BLaER1 (cell line): ENCODE measurements at regions not wholly inside any gene's neighbourhood (a gene's known extent, or its start where the extent isn't known, plus 50 kb on each side); places are given as distances from the start of the nearest gene placed in this dataset.

Source experiments
- H3K27ac ChIP-seq: shearing (Covaris generic); formaldehyde crosslinking; 2 replicates; pipeline ENCODE4 v1.8.1; 2022
- H3K27me3 ChIP-seq: shearing (Covaris generic); formaldehyde crosslinking; 2 replicates; pipeline ENCODE4 v1.8.1; 2022
- H3K36me3 ChIP-seq: shearing (Covaris generic); formaldehyde crosslinking; 2 replicates; pipeline ENCODE4 v1.8.1; 2022
- H3K4me1 ChIP-seq: shearing (Covaris generic); formaldehyde crosslinking; 2 replicates; pipeline ENCODE4 v1.8.1; 2022
- H3K4me2 ChIP-seq: shearing (Covaris generic); formaldehyde crosslinking; 2 replicates; pipeline ENCODE4 v1.8.1; 2022
- H3K4me3 ChIP-seq: shearing (Covaris generic); formaldehyde crosslinking; 2 replicates; pipeline ENCODE4 v1.8.1; 2022
- H3K9ac ChIP-seq: shearing (Covaris generic); formaldehyde crosslinking; 2 replicates; pipeline ENCODE4 v1.8.1; 2022
- H3K9me3 ChIP-seq: shearing (Covaris generic); formaldehyde crosslinking; 2 replicates; pipeline ENCODE4 v1.8.1; 2022
- H4K20me1 ChIP-seq: shearing (Covaris generic); formaldehyde crosslinking; 2 replicates; pipeline ENCODE4 v1.8.1; 2022
- Cebpa-rat ChIP-seq: shearing (Covaris generic); IDR thresholded peaks from 2 replicates; pipeline ENCODE4 v1.8.1; 2022

- no peak for TF ChIP-seq Cebpa-rat
Measured at GRCh38 chr10:28147706-28148105, 148.8 kb upstream of the ODAD2 start.

DNA sequence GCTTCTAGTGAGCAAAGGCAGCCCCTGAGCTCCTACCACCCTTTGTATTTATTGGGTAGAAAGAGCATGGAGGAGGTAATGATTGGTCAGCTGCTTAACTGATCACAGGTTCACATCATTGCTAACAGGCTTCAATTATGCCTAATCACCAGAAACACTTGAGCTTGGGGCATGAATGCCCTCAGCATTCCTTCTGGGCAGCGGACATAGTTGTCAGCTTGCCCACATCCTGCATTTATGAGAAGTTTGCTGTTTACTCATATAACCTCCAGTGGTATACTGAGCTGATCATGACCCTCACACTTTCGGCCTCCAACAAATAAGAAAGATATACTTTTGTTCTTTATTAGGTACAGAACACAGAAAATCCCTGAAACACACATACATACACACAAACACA lies 140.3 kb upstream of the ODAD2 start:
- Histone ChIP-seq H3K9me3 (peaks cover 42% of the 10 kb centered on the region), H3K36me3 (no peaks in the 10 kb centered on the region), H3K4me3 (no peak overlapping the region), H3K4me1 (no peaks in the 10 kb centered on the region), H3K27me3 (no peaks in the 10 kb centered on the region), H4K20me1 (no peaks in the 10 kb centered on the region), H3K27ac (no peak overlapping the region), H3K9ac (no peak overlapping the region), H3K4me2 (no peak overlapping the region)
- no peak for TF ChIP-seq Cebpa-rat

More at GRCh38 chr10:28147706-28148105, 148.8 kb upstream of the ODAD2 start:
- Histone ChIP-seq H3K4me3 (no peak overlapping the region), H4K20me1 (no peaks in the 10 kb centered on the region), H3K9ac (no peak overlapping the region), H3K9me3 (no peaks in the 10 kb centered on the region), H3K4me1 (no peaks in the 10 kb centered on the region), H3K4me2 (no peak overlapping the region), H3K27ac (no peak overlapping the region), H3K36me3 (peaks cover 5% of the 10 kb centered on the region; the same call in 1 of the 2 replicates), H3K27me3 (no peaks in the 10 kb centered on the region)

DNA sequence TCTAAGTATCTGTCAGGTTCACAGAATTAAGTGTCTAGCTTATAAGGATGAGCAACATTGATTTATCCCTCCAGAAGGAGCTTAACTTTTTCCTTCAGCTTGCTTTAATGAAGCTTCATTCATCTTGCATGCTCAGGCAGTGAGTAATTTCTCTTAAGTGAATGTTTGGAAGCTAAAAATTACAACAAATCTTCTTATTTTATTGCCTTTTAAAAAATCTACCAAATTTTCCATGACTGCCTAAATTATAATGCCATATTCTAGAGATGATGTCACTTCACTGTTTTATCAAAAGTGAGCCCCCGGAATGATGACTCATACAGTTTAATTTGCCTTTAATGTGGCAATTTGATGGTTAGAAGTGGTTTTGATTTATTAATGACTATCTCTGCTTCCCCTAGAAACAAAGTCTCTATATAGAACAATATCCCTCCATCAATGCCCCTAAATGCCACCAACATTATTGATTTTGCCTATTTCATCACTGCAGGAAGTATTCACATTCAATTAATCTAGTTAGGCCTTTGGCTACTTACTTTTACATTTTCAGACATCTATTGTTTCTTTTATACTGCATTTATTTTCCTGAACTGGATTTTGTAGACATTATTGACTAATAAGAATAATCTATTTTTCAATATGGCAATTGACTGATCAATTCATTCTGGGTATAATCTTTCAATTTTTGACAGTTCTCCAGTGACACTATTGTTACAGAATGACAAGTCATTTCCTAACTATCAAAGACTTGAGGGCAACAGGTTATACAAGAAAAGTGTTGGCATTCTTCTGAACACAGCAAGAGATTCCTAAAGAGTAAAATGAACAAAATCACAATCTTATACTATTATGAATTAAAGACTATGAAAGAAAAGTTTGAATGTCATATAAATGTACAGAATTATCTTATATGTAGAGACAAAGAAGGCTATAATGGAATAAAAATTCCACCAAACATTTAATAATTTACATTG lies 139.3 kb upstream of the ODAD2 start:
- Histone ChIP-seq H3K27me3 (no peaks in the 10 kb centered on the region), H3K9me3 (peaks cover 52% of the 10 kb centered on the region), H3K27ac (no peak overlapping the region), H3K4me3 (no peak overlapping the region), H3K9ac (no peak overlapping the region), H4K20me1 (no peaks in the 10 kb centered on the region), H3K36me3 (no peaks in the 10 kb centered on the region), H3K4me2 (no peak overlapping the region), H3K4me1 (no peaks in the 10 kb centered on the region)
- TF ChIP-seq Cebpa-rat = no peak

- no peaks in the 10 kb centered on the region for H3K27me3 ChIP-seq
- H4K20me1 ChIP-seq = no peaks in the 10 kb centered on the region
- H3K9ac ChIP-seq = no peak overlapping the region
- no peaks in the 10 kb centered on the region for H3K36me3 ChIP-seq
- H3K4me3 ChIP-seq = no peak overlapping the region
- H3K9me3 ChIP-seq = peaks cover 60% of the 10 kb centered on the region
- H3K4me2 ChIP-seq = no peak overlapping the region
- no peak for TF ChIP-seq Cebpa-rat
- H3K4me1 ChIP-seq = no peaks in the 10 kb centered on the region
- H3K27ac ChIP-seq = no peak overlapping the region
Measured at GRCh38 chr10:28135258-28135657, 136.4 kb upstream of the ODAD2 start.

GRCh38 chr10:28130267-28130666 lies 131.4 kb upstream of the ODAD2 start:
- no peak overlapping the region for H3K27ac ChIP-seq

GRCh38 chr10:28127881-28128280 lies 129.0 kb upstream of the ODAD2 start:
- peaks cover 14% of the 10 kb centered on the region for H3K9me3 ChIP-seq
- no peaks in the 10 kb centered on the region for H3K27me3 ChIP-seq
- no peaks in the 10 kb centered on the region for H4K20me1 ChIP-seq
- no peak overlapping the region for H3K4me3 ChIP-seq
- H3K27ac ChIP-seq = no peak overlapping the region
- no peak overlapping the region for H3K9ac ChIP-seq
- H3K4me2 ChIP-seq = no peak overlapping the region
- peaks cover 23% of the 10 kb centered on the region; the same call in 1 of the 2 replicates for H3K36me3 ChIP-seq
- no peak for TF ChIP-seq Cebpa-rat
- no peaks in the 10 kb centered on the region for H3K4me1 ChIP-seq

More at GRCh38 chr10:28130267-28130666, 131.4 kb upstream of the ODAD2 start:
- H3K36me3 ChIP-seq = peaks cover 10% of the 10 kb centered on the region; the same call in 1 of the 2 replicates
- H3K4me1 ChIP-seq = no peaks in the 10 kb centered on the region
- no peak overlapping the region for H3K9ac ChIP-seq
- no peaks in the 10 kb centered on the region for H4K20me1 ChIP-seq
- peaks cover 38% of the 10 kb centered on the region for H3K9me3 ChIP-seq
- H3K4me2 ChIP-seq = no peak overlapping the region
- H3K4me3 ChIP-seq = no peak overlapping the region
- H3K27me3 ChIP-seq = no peaks in the 10 kb centered on the region
- no peak for TF ChIP-seq Cebpa-rat

- H4K20me1 ChIP-seq = no peaks in the 10 kb centered on the region
- no peak for TF ChIP-seq Cebpa-rat
- no peak overlapping the region for H3K9ac ChIP-seq
- H3K4me3 ChIP-seq = no peak overlapping the region
- H3K36me3 ChIP-seq = peaks cover 27% of the 10 kb centered on the region; the same call in 1 of the 2 replicates
- H3K27me3 ChIP-seq = no peaks in the 10 kb centered on the region
- no peak overlapping the region for H3K27ac ChIP-seq
- peaks cover 9% of the 10 kb centered on the region for H3K9me3 ChIP-seq
- no peaks in the 10 kb centered on the region for H3K4me1 ChIP-seq
- H3K4me2 ChIP-seq = no peak overlapping the region
Measured at GRCh38 chr10:28125701-28126100, 126.8 kb upstream of the ODAD2 start.

DNA sequence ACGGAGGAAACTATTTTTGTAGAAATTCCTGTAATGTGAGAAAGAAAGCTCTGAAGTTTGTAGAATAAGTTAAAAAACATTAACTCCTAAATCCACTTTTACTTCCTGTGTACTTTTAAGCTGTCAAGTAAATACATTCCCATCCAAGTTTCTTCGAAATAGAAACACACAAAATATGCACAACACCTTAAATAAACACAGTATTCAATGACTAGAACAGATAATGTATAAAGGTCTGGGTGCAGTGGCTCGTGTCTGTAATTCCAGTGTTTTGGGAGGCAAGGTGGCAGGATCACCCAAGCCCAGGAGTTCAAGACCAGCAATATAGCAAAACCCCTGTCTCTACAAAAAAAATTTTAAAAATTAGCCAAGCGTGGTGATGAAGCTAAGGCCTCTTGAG lies 121.9 kb upstream of the ODAD2 start:
- Histone ChIP-seq H3K4me1 (no peaks in the 10 kb centered on the region), H3K36me3 (peaks cover 18% of the 10 kb centered on the region; the same call in 1 of the 2 replicates), H3K4me2 (no peak overlapping the region), H3K4me3 (no peak overlapping the region), H3K27me3 (no peaks in the 10 kb centered on the region), H3K9ac (no peak overlapping the region), H3K27ac (no peak overlapping the region), H4K20me1 (no peaks in the 10 kb centered on the region), H3K9me3 (no peaks in the 10 kb centered on the region)
- TF ChIP-seq Cebpa-rat = no peak

DNA sequence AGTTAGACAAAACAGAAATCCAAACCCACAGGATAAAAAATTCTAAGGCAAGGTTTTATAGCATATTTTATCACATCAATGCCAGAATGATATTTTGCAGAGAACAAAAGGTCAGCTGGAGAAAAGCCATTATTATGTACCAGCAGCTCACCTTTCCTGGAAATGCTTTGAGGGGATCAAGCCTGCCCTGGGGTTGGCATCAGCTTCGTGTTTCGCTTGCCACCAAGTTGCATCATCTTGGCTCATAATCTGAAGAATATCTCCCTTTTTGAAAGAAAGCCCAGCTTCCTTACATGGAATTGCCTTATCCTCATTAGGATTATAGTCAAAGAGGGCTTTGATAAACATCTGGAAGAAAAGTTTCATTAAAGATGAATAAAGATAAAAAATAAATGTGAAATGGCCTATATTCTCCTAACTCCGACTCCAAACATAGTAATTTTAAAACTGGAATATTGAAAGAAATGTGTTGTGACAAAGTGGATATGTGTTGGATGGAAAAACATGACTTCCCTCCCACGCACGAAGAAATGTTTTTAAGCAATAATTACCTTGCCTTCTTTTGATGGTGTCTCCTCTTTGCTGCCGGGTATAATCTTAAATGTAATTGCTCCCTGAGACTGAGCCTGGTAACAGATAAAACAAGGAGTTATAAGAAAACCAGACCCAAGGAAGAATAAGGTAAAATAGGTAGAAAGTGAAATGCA lies 121.3 kb upstream of the ODAD2 start:
- no peaks in the 10 kb centered on the region for H3K27me3 ChIP-seq
- peaks cover 18% of the 10 kb centered on the region; the same call in 1 of the 2 replicates for H3K36me3 ChIP-seq
- H3K9ac ChIP-seq = no peak overlapping the region
- no peaks in the 10 kb centered on the region for H3K4me1 ChIP-seq
- H3K4me2 ChIP-seq = no peak overlapping the region
- no peak for TF ChIP-seq Cebpa-rat
- no peak overlapping the region for H3K27ac ChIP-seq
- H3K9me3 ChIP-seq = no peaks in the 10 kb centered on the region
- no peaks in the 10 kb centered on the region for H4K20me1 ChIP-seq
- H3K4me3 ChIP-seq = no peak overlapping the region
